Smooth muscle cell (in vitro differentiated cells): ENCODE measurements at regions not wholly inside any gene's neighbourhood (a gene's known extent, or its start where the extent isn't known, plus 50 kb on each side); places are given as distances from the start of the nearest gene placed in this dataset.

ENCODE experiments used
- DNase-seq: peaks from one replicate; lab custom pipeline; 2025; ENCODE audit not compliant: unreplicated experiment; lab: John Stamatoyannopoulos, UW
- H2AFZ ChIP-seq: fragments of 200-600 bp; sonication (generic); 2 replicates; pipeline ENCODE4 v1.6.0; 2016; ENCODE audit warnings: antibody characterized with exemption, low read depth, mild to moderate bottlenecking
- H3F3A ChIP-seq: fragments of 200-600 bp; sonication (generic); 2 replicates; pipeline ENCODE4 v1.6.0; 2017; ENCODE audit warnings: antibody characterized with exemption, low read depth
- H3K27ac ChIP-seq: fragments of 200-600 bp; sonication (generic); 2 replicates; pipeline ENCODE4 v1.5.1; 2016; ENCODE audit warnings: low read depth, mild to moderate bottlenecking
- H3K27me3 ChIP-seq: fragments of 200-600 bp; sonication (generic); 2 replicates; pipeline ENCODE4 v1.6.1; 2016; ENCODE audit warnings: low read depth, mild to moderate bottlenecking
- H3K36me3 ChIP-seq: fragments of 200-600 bp; sonication (generic); 2 replicates; pipeline ENCODE4 v1.5.1; 2016; ENCODE audit warnings: low read depth
- H3K4me1 ChIP-seq: fragments of 200-600 bp; sonication (generic); 2 replicates; pipeline ENCODE4 v1.5.1; 2016; ENCODE audit warnings: low read depth
- H3K4me2 ChIP-seq: fragments of 200-600 bp; sonication (generic); 2 replicates; pipeline ENCODE4 v1.6.0; 2016; ENCODE audit warnings: mild to moderate bottlenecking
- H3K4me3 ChIP-seq: fragments of 200-600 bp; sonication (generic); 2 replicates; pipeline ENCODE4 v1.5.1; 2016; ENCODE audit warnings: mild to moderate bottlenecking
- H3K79me2 ChIP-seq: fragments of 200-600 bp; sonication (generic); 2 replicates; pipeline ENCODE4 v1.6.0; 2016; ENCODE audit warnings: low read depth, mild to moderate bottlenecking
- H3K9ac ChIP-seq: fragments of 200-600 bp; sonication (generic); 2 replicates; pipeline ENCODE4 v1.6.0; 2016; ENCODE audit warnings: low read depth
- H3K9me3 ChIP-seq: fragments of 200-600 bp; sonication (generic); replicated peaks from 2 replicates; pipeline ENCODE4 v1.5.1; 2016; ENCODE audit warnings: low read depth
- H4K20me1 ChIP-seq: fragments of 200-600 bp; sonication (generic); 2 replicates; pipeline ENCODE4 v1.6.0; 2016; ENCODE audit warnings: low read depth
- WGBS: methylation state at CpG from one replicate; pipeline ENCODE4 v1.1.7; 2016; ENCODE audit warnings: low lambda C conversion rate; 5-methylcytosine and 5-hydroxymethylcytosine counted together
- TF ChIP-seq, protein P1 (sequence below): fragments of 200-600 bp; sonication (generic); IDR thresholded peaks from 2 replicates; pipeline ENCODE4 v1.5.1; 2017; ENCODE audit warnings: borderline replicate concordance, mild to moderate bottlenecking, antibody characterized with exemption; ENCODE audit not compliant: insufficient read depth, poor library complexity, severe bottlenecking

- Histone ChIP-seq H4K20me1 (no peaks in the 10 kb centered on the region), H3K36me3 (no peaks in the 10 kb centered on the region), H3K27ac (no peak overlapping the region), H3K9ac (no peak overlapping the region), H2AFZ (no peak overlapping the region), H3F3A (no peaks in the 10 kb centered on the region), H3K79me2 (no peaks in the 10 kb centered on the region), H3K9me3 (no peaks in the 10 kb centered on the region), H3K27me3 (no peaks in the 10 kb centered on the region), H3K4me1 (no peaks in the 10 kb centered on the region), H3K4me3 (no peak overlapping the region), H3K4me2 (no peak overlapping the region)
- WGBS, result 87% methylated on average over 5 of the region's 7 CpGs
- no peak for DNase-seq
- TF ChIP-seq, protein P1, sequence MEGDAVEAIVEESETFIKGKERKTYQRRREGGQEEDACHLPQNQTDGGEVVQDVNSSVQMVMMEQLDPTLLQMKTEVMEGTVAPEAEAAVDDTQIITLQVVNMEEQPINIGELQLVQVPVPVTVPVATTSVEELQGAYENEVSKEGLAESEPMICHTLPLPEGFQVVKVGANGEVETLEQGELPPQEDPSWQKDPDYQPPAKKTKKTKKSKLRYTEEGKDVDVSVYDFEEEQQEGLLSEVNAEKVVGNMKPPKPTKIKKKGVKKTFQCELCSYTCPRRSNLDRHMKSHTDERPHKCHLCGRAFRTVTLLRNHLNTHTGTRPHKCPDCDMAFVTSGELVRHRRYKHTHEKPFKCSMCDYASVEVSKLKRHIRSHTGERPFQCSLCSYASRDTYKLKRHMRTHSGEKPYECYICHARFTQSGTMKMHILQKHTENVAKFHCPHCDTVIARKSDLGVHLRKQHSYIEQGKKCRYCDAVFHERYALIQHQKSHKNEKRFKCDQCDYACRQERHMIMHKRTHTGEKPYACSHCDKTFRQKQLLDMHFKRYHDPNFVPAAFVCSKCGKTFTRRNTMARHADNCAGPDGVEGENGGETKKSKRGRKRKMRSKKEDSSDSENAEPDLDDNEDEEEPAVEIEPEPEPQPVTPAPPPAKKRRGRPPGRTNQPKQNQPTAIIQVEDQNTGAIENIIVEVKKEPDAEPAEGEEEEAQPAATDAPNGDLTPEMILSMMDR, result no peak
Measured at GRCh38 chr12:111296906-111297463, 71.9 kb downstream of the PHETA1 start.

DNA sequence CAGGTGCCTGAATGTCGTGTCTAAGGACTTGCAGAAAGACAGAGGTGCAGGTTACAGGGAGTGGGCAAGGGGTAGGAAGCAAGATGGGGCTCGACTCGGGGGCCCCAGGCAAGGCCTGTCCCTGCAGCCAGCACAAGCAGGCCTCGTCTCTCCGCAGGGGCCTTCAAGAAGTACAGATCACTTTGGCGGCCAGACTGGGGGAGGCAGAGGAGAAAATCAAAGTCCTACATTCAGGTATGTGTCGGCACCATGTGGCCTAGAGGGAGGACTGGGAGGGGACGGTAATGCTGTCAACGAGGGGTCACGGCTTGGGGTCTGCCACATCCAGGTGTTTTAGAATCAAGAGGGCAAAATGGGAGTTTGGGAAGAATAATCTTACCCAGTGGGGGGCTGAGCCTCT is 73.7 kb downstream of the PHETA1 start:
- no peaks in the 10 kb centered on the region for H3K36me3 ChIP-seq
- DNase-seq, result no peak
- no peak overlapping the region for H3K4me2 ChIP-seq
- H3F3A ChIP-seq, result no peaks in the 10 kb centered on the region
- TF ChIP-seq, protein P1, result no peak
- H3K27me3 ChIP-seq, result no peaks in the 10 kb centered on the region
- no peak overlapping the region for H3K4me3 ChIP-seq
- H3K9ac ChIP-seq, result no peak overlapping the region
- no peaks in the 10 kb centered on the region for H3K79me2 ChIP-seq
- no peaks in the 10 kb centered on the region for H4K20me1 ChIP-seq
- no peak overlapping the region for H2AFZ ChIP-seq
- 80% methylated on average over 10 of the region's 10 CpGs for WGBS
- H3K9me3 ChIP-seq, result no peaks in the 10 kb centered on the region
- H3K27ac ChIP-seq, result no peak overlapping the region
- H3K4me1 ChIP-seq, result no peaks in the 10 kb centered on the region

- Histone ChIP-seq H3K27me3 (no peaks in the 10 kb centered on the region), H3K4me2 (no peak overlapping the region), H3F3A (no peaks in the 10 kb centered on the region), H3K4me1 (no peaks in the 10 kb centered on the region), H3K27ac (no peak overlapping the region), H3K4me3 (no peak overlapping the region), H3K36me3 (no peaks in the 10 kb centered on the region), H2AFZ (no peak overlapping the region), H4K20me1 (no peaks in the 10 kb centered on the region), H3K9ac (no peak overlapping the region), H3K79me2 (no peaks in the 10 kb centered on the region), H3K9me3 (no peaks in the 10 kb centered on the region)
- DNase-seq, result no peak
- TF ChIP-seq, protein P1, result no peak
- WGBS, result 93% methylated on average over 18 of the region's 20 CpGs
Measured at GRCh38 chr12:111293266-111294009, 75.5 kb downstream of the PHETA1 start.

GRCh38 chr12:111291357-111291756 is 77.5 kb downstream of the PHETA1 start:
- H3K79me2 ChIP-seq, result no peaks in the 10 kb centered on the region
- no peaks in the 10 kb centered on the region for H3K9me3 ChIP-seq
- 95% methylated on average over 12 of the region's 12 CpGs for WGBS
- DNase-seq, result no peak
- H4K20me1 ChIP-seq, result no peaks in the 10 kb centered on the region
- H3K4me1 ChIP-seq, result no peaks in the 10 kb centered on the region
- H3K36me3 ChIP-seq, result no peaks in the 10 kb centered on the region
- TF ChIP-seq, protein P1, result no peak
- H3K9ac ChIP-seq, result no peak overlapping the region
- no peak overlapping the region for H3K4me3 ChIP-seq
- H2AFZ ChIP-seq, result no peak overlapping the region
- H3K4me2 ChIP-seq, result no peak overlapping the region
- H3F3A ChIP-seq, result no peaks in the 10 kb centered on the region
- H3K27ac ChIP-seq, result no peak overlapping the region
- H3K27me3 ChIP-seq, result no peaks in the 10 kb centered on the region
